Uterus (tissue), 3 donors: ENCODE measurements at regions not wholly inside any gene's neighbourhood (a gene's known extent, or its start where the extent isn't known, plus 50 kb on each side); places are given as distances from the start of the nearest gene placed in this dataset.

Source experiments
- DNase-seq, 2 donors: peaks; one replicate each; pipeline ENCODE4 v3.0.0-alpha.2; 2019 to 2020
- H3K27ac ChIP-seq, 2 donors: fragments of 200-600 bp; sonication (generic); 1 replicate in 1 of 2; 2 replicates in 1 of 2; pipeline ENCODE4 v1.5.1; 2016 to 2018
- H3K27me3 ChIP-seq, 2 donors: fragments of 200-600 bp; sonication (generic); one replicate each; pipeline ENCODE4 v1.5.1; 2018 to 2019; ENCODE audit warnings: control low read depth in 1 of 2
- H3K36me3 ChIP-seq, 2 donors: fragments of 200-600 bp; sonication (generic); one replicate each; pipeline ENCODE4 v1.5.1; 2019; ENCODE audit warnings: control low read depth in 1 of 2
- H3K4me1 ChIP-seq, 2 donors: fragments of 200-600 bp; sonication (generic); one replicate each; pipeline ENCODE4 v1.5.1; 2018 to 2019; ENCODE audit warnings: control low read depth in 1 of 2
- H3K4me3 ChIP-seq, 2 donors: fragments of 200-600 bp; sonication (generic); 1 replicate in 1 of 2; 2 replicates in 1 of 2; pipeline ENCODE4 v1.5.1; 2018 to 2019; ENCODE audit warnings: mild to moderate bottlenecking in 1 of 2
- H3K9me3 ChIP-seq, 2 donors: fragments of 200-600 bp; sonication (generic); one replicate each; pipeline ENCODE4 v1.5.1; 2019; ENCODE audit warnings: control low read depth in 1 of 2
- POLR2A ChIP-seq, 2 donors: fragments of 450-650 bp; IDR thresholded peaks; one replicate each; pipeline ENCODE4 v1.6.1; 2016; ENCODE audit warnings: antibody characterized with exemption in 2 of 2, mild to moderate bottlenecking in 1 of 2, moderate library complexity in 1 of 2
- intact Hi-C: fragments of 100-400 bp; cut with DNase I; formaldehyde crosslinking; loops from one replicate; pipeline ENCODE4 v1.15.1; 2023; ENCODE audit warnings: low total_unique reads
- TF ChIP-seq, protein P1 (sequence below), 4 experiments: fragments of 200-600 bp in 2 of 4; fragments of 450-650 bp in 2 of 4; sonication (generic) in 2 of 4; IDR thresholded peaks; one replicate each; pipeline ENCODE4 v1.5.1; 2016 to 2019; ENCODE audit warnings: antibody characterized with exemption in 4 of 4, mild to moderate bottlenecking in 2 of 4, moderate library complexity in 1 of 4
- donor health status: DM: yes; HTN: yes; CAD: no.

DNA sequence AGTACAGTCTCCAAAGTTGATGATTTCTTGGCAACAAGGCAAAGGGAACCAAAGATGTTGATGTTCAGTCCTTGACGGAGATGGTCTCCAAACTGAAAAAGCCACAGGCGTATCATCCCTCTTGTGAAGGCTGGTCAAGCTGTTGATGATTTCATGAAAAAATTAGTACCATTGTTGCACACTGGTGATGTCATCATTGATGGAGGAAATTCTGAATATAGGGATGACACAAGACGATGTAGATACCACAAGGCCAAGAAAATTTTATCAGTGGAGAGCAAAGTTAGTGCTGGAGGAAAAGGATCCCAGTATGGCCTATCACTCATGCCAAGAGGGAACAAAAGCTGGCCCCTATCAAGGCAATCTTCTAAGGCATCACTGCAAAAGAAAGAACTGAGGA lies 88.7 kb upstream of the KRR1 start:
- no peak overlapping the region for H3K4me3 ChIP-seq
- no peaks in the 10 kb centered on the region for H3K36me3 ChIP-seq
- no peaks in the 10 kb centered on the region for H3K27me3 ChIP-seq
- no peak for DNase-seq
- no peak overlapping the region for H3K27ac ChIP-seq
- no peaks in the 10 kb centered on the region for H3K9me3 ChIP-seq
- intact Hi-C loops: no loop called here
- TF ChIP-seq, protein P1, sequence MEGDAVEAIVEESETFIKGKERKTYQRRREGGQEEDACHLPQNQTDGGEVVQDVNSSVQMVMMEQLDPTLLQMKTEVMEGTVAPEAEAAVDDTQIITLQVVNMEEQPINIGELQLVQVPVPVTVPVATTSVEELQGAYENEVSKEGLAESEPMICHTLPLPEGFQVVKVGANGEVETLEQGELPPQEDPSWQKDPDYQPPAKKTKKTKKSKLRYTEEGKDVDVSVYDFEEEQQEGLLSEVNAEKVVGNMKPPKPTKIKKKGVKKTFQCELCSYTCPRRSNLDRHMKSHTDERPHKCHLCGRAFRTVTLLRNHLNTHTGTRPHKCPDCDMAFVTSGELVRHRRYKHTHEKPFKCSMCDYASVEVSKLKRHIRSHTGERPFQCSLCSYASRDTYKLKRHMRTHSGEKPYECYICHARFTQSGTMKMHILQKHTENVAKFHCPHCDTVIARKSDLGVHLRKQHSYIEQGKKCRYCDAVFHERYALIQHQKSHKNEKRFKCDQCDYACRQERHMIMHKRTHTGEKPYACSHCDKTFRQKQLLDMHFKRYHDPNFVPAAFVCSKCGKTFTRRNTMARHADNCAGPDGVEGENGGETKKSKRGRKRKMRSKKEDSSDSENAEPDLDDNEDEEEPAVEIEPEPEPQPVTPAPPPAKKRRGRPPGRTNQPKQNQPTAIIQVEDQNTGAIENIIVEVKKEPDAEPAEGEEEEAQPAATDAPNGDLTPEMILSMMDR (IDR thresholded peaks at IDR 0.05): no peak
- TF ChIP-seq POLR2A (IDR thresholded peaks at IDR 0.05): no peak
- H3K4me1 ChIP-seq: no peaks in the 10 kb centered on the region

DNA sequence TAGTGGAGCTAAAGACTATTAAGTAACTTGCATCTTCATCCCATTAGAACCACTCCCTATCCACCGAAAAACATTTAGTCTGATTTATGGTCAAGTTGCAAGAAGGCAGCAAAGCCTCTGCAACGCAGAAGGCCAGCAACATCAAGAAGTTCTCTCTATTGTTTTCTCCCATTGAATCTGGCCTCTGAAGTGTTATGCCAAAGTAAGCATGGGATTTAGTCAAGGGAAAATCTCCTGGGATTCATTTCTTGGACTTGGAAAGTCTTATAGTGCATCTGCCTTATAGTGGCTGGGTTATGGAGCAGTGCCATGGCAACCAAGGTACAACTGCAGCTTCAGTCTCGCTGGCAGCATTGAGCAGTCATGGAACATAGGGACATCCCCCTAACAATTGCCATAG lies 87.7 kb upstream of the KRR1 start:
- Histone ChIP-seq H3K36me3 (no peaks in the 10 kb centered on the region), H3K4me3 (no peak overlapping the region), H3K27me3 (no peaks in the 10 kb centered on the region), H3K9me3 (no peaks in the 10 kb centered on the region), H3K4me1 (no peaks in the 10 kb centered on the region), H3K27ac (no peak overlapping the region)
- no peak for DNase-seq
- intact Hi-C loops: no loop called here
- TF ChIP-seq POLR2A (IDR thresholded peaks at IDR 0.05): no peak
- TF ChIP-seq, protein P1 (IDR thresholded peaks at IDR 0.05): no peak

DNA sequence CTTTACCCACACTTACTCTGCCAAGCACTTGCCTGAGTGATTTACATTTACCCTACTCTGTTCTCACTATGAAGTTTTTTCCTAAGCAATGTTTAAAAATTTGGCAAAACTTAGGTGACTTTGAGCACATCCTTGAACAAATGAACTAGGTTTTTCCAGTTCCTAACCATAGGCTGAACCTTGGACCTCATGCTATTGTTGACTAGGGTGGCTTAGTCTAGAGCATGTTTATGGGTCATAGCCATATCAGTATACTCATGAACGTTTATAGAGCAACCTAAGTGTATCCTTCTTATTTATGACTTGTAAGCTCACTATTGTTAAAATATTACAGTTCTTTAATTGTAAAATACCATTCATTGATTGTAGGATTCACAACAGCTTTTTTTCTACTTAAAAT lies 85.0 kb upstream of the KRR1 start:
- Histone ChIP-seq H3K27ac (no peak overlapping the region), H3K36me3 (no peaks in the 10 kb centered on the region), H3K4me3 (no peak overlapping the region), H3K27me3 (no peaks in the 10 kb centered on the region), H3K9me3 (no peaks in the 10 kb centered on the region), H3K4me1 (no peaks in the 10 kb centered on the region)
- DNase-seq: no peak
- TF ChIP-seq, protein P1 (IDR thresholded peaks at IDR 0.05): no peak
- TF ChIP-seq POLR2A (IDR thresholded peaks at IDR 0.05): no peak
- intact Hi-C loops: no loop called here

DNA sequence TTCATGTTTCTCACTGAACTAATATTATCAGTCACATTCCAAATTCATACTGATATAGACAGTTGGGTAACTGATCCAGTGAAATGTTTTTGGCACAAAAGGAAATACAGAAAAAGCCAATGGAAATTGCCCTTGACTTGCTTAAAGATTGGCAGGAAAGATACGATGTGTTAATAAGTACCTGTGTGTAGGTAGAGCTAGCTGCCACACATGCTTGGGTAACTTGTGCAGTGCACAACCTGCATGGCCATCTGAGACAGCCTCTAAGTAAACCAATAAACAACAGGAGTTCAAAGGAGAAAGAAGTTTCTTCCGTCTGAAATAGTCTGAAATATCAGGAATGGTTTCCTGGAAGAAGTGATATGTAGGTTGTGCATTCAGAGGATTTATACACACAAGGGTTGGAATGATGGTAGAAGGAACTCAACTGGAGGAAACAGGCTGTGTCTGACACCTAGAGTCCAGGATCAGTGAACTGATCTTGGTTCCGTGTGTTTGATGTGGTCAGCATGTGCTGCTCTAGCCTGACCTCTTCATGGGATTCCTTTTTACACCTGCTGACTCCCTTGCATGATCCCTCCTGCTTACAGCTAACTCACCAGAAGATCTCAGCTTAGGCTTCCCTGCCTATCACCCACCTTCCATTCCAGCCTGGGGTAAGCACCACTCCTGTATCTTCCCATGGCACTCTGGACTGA lies 81.4 kb upstream of the KRR1 start:
- Histone ChIP-seq H3K4me3 (no peak overlapping the region), H3K9me3 (no peaks in the 10 kb centered on the region), H3K4me1 (no peaks in the 10 kb centered on the region), H3K36me3 (no peaks in the 10 kb centered on the region), H3K27me3 (no peaks in the 10 kb centered on the region), H3K27ac (no peak overlapping the region)
- no peak for DNase-seq
- intact Hi-C loops: no loop called here
- no peak for TF ChIP-seq POLR2A (IDR thresholded peaks at IDR 0.05)
- TF ChIP-seq, protein P1 (IDR thresholded peaks at IDR 0.05): no peak

DNA sequence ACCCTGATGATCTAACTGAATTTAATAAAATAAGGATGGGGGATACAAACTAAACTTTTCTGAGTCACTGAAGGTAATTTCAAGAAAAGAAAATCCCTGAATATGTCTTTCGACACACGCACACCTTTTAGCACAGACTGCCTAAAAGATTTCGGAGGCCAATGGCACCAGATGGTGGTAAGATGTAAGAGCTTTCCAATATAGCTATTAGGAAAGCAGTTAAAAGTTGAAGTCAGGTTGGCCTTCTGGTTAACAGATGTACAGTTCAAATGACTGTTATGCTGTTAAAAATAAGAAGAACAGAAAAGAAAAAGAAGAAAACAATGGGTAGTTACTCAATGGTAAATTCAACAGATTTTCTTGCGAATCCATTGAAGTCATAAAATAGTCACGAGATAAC lies 80.7 kb upstream of the KRR1 start:
- Histone ChIP-seq H3K27me3 (no peaks in the 10 kb centered on the region), H3K27ac (no peak overlapping the region), H3K9me3 (no peaks in the 10 kb centered on the region), H3K4me1 (no peaks in the 10 kb centered on the region), H3K4me3 (no peak overlapping the region), H3K36me3 (no peaks in the 10 kb centered on the region)
- intact Hi-C loops: no loop called here
- no peak for DNase-seq
- TF ChIP-seq, protein P1 (IDR thresholded peaks at IDR 0.05): no peak
- no peak for TF ChIP-seq POLR2A (IDR thresholded peaks at IDR 0.05)
